Renal pelvis (tissue), 1 donor: ENCODE measurements at regions not wholly inside any gene's neighbourhood (a gene's known extent, or its start where the extent isn't known, plus 50 kb on each side); places are given as distances from the start of the nearest gene placed in this dataset.
"Not testable (repeated sequence)": the region's sequence is repeated elsewhere in the genome, so short reads cannot be mapped to it uniquely, and the experiment has no call there.

Source experiments
- DNase-seq: peaks from one replicate; pipeline ENCODE4 v3.0.0-alpha.2; 2013

DNA sequence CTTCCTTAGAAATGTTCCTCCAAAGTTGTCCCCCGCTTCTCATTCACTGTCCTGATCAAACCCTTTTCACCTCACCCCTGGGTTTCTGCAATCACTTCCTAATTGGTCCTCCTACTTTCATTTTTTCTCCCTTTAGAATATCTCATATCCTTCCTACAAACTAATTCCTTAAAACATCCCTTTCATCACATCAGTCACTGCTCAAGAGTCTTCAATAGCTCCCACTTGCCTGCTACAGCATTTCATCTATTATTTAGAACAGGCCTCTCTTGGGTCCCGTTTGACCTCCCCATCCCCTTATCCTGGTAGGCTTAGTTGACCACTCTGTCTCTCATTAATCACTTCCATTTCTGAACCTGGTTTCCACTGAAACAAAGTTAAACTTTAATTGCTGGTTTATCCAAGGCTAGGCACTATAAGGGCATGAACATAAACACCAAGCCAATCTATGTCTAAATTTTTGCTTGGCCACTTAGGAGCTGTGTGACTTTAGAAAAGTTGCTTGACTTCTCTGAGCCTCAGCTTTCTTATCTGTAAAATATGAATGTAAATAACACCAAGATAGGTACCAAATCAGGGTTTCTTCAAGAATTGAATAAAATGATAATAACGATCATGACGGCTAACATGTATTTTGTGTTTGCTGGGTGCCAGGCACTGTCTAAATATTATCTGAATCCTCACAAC, 202.1 kb upstream of the WWC1 start:
- DNase-seq, result no peak

DNA sequence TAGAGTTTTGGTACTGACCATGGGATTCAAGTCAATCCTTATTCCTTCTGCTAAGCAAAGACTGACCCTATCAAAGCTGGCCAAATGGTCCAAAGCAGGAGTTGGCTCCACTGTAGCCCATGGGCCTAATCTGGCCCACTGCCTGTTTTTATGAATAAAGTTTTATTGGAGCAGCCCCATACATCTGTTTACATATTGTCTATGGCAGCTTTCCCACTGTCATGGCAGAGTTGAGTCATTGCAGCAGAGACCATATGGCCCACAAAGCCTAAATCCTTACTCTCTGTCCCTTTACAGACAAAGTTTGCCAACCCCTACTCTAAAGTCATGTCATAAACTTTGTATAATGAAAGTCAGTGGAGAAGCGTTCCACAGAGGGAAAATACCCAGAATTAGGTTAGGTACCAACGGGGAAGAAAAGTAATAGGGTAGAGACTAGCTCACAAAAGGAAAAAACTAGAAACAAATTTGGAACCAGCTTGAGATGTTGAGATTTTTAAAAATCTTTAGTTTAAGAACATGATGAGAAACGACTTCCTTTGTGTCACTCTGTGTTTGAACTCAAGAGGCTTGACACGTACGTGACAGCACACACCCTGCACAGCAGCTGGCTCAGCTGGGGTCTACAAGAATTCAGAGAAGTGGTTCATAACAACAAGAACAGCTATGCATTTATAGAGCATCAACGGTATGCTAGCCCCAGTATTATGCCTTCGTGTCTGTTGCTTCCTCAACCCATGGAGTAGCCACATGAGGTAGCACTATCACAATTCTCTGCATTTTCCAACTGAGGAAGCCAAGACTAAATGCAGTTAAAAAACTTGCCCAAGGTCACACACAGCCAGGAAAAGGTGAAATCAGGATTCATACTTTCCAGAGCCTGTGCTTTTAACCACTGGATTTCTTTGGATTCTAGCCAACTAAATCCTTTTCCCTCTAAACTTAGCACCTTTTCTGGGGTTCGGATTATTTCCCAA, 198.9 kb upstream of the WWC1 start:
- no peak for DNase-seq

- no peak for DNase-seq
Measured at GRCh38 chr5:168093200-168093910, 198.1 kb upstream of the WWC1 start.

DNA sequence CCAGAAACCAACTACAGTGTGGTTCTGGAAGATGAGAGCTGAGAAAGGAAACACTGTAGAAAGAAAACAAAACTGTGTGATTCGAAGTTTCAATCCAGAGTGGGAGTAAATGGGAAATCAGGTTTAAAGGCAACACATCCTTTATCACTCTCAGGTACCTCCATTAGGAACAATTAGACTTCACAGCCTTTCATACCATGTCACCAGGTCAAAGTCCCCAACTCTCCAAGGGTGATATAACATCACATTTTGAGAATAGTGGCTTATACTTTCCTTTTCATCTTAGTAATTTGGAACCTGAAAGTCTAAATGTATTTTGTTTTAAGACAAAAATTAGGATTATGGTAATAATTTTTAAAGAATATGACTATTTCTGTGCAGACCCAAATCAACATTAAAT, 194.9 kb upstream of the WWC1 start:
- DNase-seq, result no peak

GRCh38 chr5:168097876-168098653, 193.4 kb upstream of the WWC1 start:
- no peak for DNase-seq

DNA sequence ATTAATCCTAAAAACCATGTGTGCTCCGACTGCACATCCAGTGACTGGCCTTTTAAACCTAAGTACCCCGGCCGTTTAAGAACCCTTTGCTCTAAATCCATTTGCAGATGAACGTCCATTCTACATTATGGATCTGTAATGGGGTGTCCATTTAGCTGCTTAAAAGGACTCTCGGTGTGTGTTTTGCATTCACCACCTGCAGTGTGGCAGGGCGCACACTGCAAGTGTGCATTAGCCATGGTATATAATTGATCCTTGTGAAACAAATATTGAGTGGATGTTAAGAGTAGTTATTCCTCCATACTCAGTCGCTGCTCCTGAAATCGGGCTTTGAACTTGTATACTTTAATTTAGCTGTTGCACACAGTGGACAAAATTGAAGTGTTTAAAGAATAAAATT, 190.1 kb upstream of the WWC1 start:
- no peak for DNase-seq

DNA sequence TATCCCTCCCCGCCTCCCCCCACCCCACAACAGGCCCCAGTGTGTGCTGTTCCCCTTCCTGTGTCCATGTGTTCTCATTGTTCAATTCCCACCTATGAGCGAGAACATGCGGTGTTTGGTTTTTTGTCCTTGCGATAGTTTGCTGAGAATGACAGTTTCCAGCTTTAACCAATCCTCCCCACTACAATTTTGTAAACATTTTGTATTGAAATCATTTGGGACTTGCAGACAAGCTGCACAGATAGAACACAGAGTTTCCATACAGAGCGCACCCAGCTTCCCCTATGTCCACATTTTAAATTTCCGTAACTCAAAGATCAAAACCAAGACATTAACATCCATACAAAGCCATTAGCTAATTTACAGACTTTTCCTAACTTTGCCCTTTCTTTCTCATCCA, 188.4 kb upstream of the WWC1 start:
- DNase-seq, result not testable (repeated sequence)

GRCh38 chr5:168104350-168104749, 187.1 kb upstream of the WWC1 start:
- DNase-seq, result no peak

- no peak for DNase-seq
Measured at GRCh38 chr5:168104811-168105481, 186.5 kb upstream of the WWC1 start.

DNA sequence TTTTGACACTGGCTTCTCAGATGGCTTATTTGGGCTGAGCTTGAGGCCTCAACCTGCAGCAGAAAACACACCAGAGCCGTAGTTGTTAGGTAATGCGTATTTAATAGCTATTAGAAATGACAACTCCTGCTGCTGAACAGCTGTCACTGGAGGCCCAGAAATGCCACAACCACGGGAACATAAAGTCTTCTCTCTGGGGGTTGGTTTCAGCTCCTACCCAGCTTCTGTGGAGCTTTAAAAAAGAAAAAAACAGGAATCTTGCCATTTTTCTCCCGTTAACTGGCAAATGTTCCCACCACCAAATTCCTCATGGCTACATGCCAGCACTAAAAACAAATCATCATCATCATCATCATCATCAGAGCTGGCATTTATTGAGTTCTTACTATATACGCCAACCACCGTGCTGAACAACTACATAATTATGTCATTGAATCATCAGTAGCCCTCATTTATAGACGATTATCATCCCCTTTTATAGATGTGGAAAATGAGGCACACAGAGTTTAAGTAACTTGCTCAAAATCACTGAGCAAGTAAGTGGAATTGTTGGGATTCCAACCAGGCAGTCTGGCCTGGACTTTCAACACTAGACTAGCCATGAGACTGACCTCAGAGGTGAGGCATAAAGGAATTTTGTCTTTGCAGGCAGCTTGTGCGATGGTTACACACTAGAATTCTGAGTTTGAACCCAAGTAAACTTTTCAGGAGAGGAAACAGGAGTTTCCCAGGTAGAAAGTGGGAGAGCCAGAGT, 185.3 kb upstream of the WWC1 start:
- no peak for DNase-seq

GRCh38 chr5:168109441-168109840, 182.0 kb upstream of the WWC1 start:
- DNase-seq, result no peak

GRCh38 chr5:168110384-168110783, 181.1 kb upstream of the WWC1 start:
- no peak for DNase-seq

- DNase-seq, result no peak
Measured at GRCh38 chr5:168110870-168111832, 180.3 kb upstream of the WWC1 start.

GRCh38 chr5:168114444-168115017, 176.9 kb upstream of the WWC1 start:
- no peak for DNase-seq

DNA sequence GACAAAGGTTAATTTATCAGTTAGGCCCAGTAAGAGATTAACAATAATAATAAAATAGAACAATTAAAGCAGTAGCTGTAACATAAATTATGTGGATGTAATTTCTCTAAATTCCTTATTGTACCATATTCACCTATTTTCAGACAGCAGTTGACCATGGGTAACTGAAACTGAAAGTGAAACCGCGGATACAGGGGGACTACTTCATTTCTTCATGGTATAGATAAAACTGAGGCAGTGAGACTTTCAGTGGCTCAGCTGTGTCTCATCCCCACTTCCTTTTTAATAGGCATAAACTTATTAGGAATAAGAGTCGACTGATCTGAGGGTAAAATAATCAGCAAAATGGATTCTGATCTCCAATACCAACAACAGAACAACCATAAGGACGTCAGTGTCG, 174.0 kb upstream of the WWC1 start:
- DNase-seq, result no peak

- no peak for DNase-seq
Measured at GRCh38 chr5:168118042-168118668, 173.3 kb upstream of the WWC1 start.

DNA sequence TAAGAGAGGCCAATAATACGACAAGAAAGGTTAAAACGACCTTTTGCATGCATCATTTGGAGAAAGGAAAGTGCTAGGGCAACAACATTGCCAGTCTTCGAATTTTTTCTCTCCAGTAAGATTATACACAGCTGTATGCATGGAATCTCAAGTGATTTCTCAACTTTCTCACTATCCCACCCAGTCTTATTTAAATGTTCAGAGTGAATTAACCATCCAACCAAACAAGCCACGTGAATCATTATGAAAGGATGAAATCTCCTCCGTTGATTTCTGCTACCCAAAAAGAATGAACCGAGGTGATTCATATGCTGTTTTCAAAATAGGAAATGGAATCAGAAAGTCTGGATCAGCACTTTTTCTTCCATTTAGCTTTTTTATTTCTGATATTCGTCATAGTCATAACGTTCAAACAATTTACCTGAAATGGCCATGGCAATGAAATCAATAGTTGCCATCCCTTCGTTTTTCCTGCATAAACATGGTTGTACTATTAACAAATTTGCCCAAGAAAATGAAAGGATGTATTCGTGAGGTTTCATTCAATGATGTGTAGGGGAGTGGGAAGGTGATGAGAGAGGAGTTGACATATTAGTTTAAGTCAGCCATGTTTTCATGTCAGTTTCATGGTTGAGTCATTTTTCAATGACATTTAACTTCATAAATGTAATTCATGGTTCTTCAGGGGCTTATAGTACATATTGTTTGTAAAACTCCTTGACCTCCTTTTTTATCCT, 170.9 kb upstream of the WWC1 start:
- DNase-seq, result no peak

DNA sequence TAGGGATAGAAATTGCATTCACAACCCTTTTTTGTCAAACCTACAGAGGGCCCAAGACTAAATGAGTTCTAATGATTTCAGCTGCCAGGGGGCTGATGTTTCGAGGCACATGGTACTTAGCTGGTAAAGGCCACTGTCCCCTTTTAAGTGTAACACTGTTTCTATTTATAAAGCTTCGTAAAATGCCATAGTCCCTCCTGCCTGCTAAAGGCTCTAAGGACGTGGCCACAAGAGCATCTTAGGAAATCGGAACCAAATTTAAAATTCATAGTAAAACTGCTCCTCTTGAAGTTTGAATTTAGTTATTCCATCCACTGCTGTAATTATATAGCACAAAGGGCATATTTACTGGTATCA, 170.3 kb upstream of the WWC1 start:
- no peak for DNase-seq
